CD4-positive, alpha-beta T cell (primary cell): ENCODE measurements at regions not wholly inside any gene's neighbourhood (a gene's known extent, or its start where the extent isn't known, plus 50 kb on each side); places are given as distances from the start of the nearest gene placed in this dataset.

Source experiments
- ATAC-seq: fragments of 200-7000 bp; cut with Tn5 transposase; one replicate; pipeline ENCODE4 v1.10.0; 2022; ENCODE audit warnings: mild to moderate bottlenecking; ENCODE audit not compliant: poor library complexity
- CTCF ChIA-PET: fragments of 350-600 bp; sonication (Branson Sonifier 250); formaldehyde crosslinking; loops from one replicate; lab custom pipeline; 2021; ENCODE audit warnings: antibody characterized with exemption, inconsistent platforms; lab: Charles Lee
- POLR2A ChIA-PET: fragments of 350-600 bp; sonication (Branson Sonifier 250); formaldehyde crosslinking; loops from one replicate; lab custom pipeline; 2021; ENCODE audit warnings: antibody characterized with exemption, inconsistent platforms; lab: Charles Lee
- DNase-seq, 14 experiments: peaks; one replicate each; pipeline ENCODE4 v3.0.0-alpha.2; 2013 to 2020; ENCODE audit warnings: mixed read lengths in 2 of 14
- H3K27ac ChIP-seq, 2 donors: one replicate each; pipeline versions ENCODE4 v1.5.1 to v1.7.0; 2013; ENCODE audit warnings: low read length in 2 of 2, low read depth in 1 of 2, mild to moderate bottlenecking in 1 of 2
- H3K27me3 ChIP-seq, 2 experiments: 1 replicate in 1 of 2; 2 replicates in 1 of 2; pipeline versions ENCODE4 v1.6.1 to v1.7.0; 2013; ENCODE audit warnings: low read length in 2 of 2, control low read depth in 1 of 2, mild to moderate bottlenecking in 1 of 2, moderate library complexity in 1 of 2; ENCODE audit not compliant: insufficient read depth in 2 of 2, control insufficient read depth in 1 of 2
- H3K36me3 ChIP-seq: one replicate; pipeline ENCODE4 v1.6.1; 2013; ENCODE audit warnings: low read length, control low read depth; ENCODE audit not compliant: insufficient read depth
- H3K4me1 ChIP-seq: one replicate; pipeline ENCODE4 v1.6.1; 2013; ENCODE audit warnings: low read length, control low read depth; ENCODE audit not compliant: insufficient read depth
- H3K4me3 ChIP-seq: one replicate; pipeline ENCODE4 v1.5.1; 2013; ENCODE audit warnings: mild to moderate bottlenecking, low read length, moderate library complexity
- H3K9me3 ChIP-seq, 2 experiments: 1 replicate in 1 of 2; 2 replicates in 1 of 2; pipeline versions ENCODE4 v1.6.1 to v1.7.0; 2013; ENCODE audit warnings: low read length in 2 of 2, mild to moderate bottlenecking in 2 of 2, control low read depth in 1 of 2, moderate library complexity in 1 of 2; ENCODE audit not compliant: control insufficient read depth in 1 of 2, insufficient read depth in 1 of 2
- H3K27ac Mint-ChIP-seq: one replicate; pipeline ENCODE4 v1.8.0; 2020; ENCODE audit warnings: mixed read lengths
- H3K27me3 Mint-ChIP-seq: one replicate; pipeline ENCODE4 v1.8.0; 2021; ENCODE audit warnings: mixed read lengths
- H3K36me3 Mint-ChIP-seq: one replicate; pipeline ENCODE4 v1.8.0; 2021; ENCODE audit warnings: low read depth, mixed read lengths
- H3K4me1 Mint-ChIP-seq: one replicate; pipeline ENCODE4 v1.8.0; 2021; ENCODE audit warnings: low read depth, mixed read lengths
- H3K4me3 Mint-ChIP-seq: one replicate; pipeline ENCODE4 v1.8.0; 2020; ENCODE audit warnings: mild to moderate bottlenecking, mixed read lengths
- H3K9me3 Mint-ChIP-seq: one replicate; pipeline ENCODE4 v1.8.0; 2020; ENCODE audit warnings: mixed read lengths
- intact Hi-C, 2 experiments: fragments of 100-400 bp; cut with DNase I in 1 of 2; cut with micrococcal nuclease in 1 of 2; formaldehyde crosslinking; loops; one replicate each; pipeline versions ENCODE4 v1.15.1 to v1.9.0; 2023 to 2025; cut with DNase I, micrococcal nuclease
- TF ChIP-seq, protein P1 (sequence below): fragments of 200-600 bp; IDR thresholded peaks from one replicate; pipeline ENCODE4 v1.8.0; 2022; ENCODE audit warnings: antibody characterized with exemption, mild to moderate bottlenecking

GRCh38 chr5:86970361-86970760, 297.3 kb upstream of the RASA1 start:
- H3K27ac ChIP-seq = no peak overlapping the region
- H3K27ac Mint-ChIP-seq = no peak overlapping the region
- no peak for DNase-seq
- no peak overlapping the region for H3K4me3 ChIP-seq
- peaks cover 2% of the 10 kb centered on the region for H3K4me1 ChIP-seq
- H3K9me3 ChIP-seq = no peaks in the 10 kb centered on the region
- no peak overlapping the region for H3K4me3 Mint-ChIP-seq
- H3K9me3 Mint-ChIP-seq = no peaks in the 10 kb centered on the region
- TF ChIP-seq, protein P1, sequence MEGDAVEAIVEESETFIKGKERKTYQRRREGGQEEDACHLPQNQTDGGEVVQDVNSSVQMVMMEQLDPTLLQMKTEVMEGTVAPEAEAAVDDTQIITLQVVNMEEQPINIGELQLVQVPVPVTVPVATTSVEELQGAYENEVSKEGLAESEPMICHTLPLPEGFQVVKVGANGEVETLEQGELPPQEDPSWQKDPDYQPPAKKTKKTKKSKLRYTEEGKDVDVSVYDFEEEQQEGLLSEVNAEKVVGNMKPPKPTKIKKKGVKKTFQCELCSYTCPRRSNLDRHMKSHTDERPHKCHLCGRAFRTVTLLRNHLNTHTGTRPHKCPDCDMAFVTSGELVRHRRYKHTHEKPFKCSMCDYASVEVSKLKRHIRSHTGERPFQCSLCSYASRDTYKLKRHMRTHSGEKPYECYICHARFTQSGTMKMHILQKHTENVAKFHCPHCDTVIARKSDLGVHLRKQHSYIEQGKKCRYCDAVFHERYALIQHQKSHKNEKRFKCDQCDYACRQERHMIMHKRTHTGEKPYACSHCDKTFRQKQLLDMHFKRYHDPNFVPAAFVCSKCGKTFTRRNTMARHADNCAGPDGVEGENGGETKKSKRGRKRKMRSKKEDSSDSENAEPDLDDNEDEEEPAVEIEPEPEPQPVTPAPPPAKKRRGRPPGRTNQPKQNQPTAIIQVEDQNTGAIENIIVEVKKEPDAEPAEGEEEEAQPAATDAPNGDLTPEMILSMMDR = no peak
- peaks cover 11% of the 10 kb centered on the region for H3K27me3 Mint-ChIP-seq
- ATAC-seq = no peak
- ChIA-PET POLR2A (no interaction called here), CTCF (interaction anchor here (1.6 kb wide), 1 partner anchor 430 kb away, joined by 4 read pairs; no protein-coding TSS in a partner anchor)
- no peaks in the 10 kb centered on the region for H3K27me3 ChIP-seq
- H3K4me1 Mint-ChIP-seq = peaks cover 4% of the 10 kb centered on the region
- H3K36me3 ChIP-seq = no peaks in the 10 kb centered on the region
- intact Hi-C loops = no loop called here
- H3K36me3 Mint-ChIP-seq = no peaks in the 10 kb centered on the region

GRCh38 chr5:86971034-86971571, 296.6 kb upstream of the RASA1 start:
- intact Hi-C loops = no loop called here
- Histone ChIP-seq H3K27me3 (no peaks in the 10 kb centered on the region), H3K4me3 (no peak overlapping the region), H3K4me1 (peaks cover 2% of the 10 kb centered on the region), H3K9me3 (no peaks in the 10 kb centered on the region), H3K36me3 (no peaks in the 10 kb centered on the region), H3K27ac (no peak overlapping the region)
- Mint-ChIP-seq H3K4me1 (peaks cover 4% of the 10 kb centered on the region), H3K36me3 (no peaks in the 10 kb centered on the region), H3K4me3 (no peak overlapping the region), H3K9me3 (no peaks in the 10 kb centered on the region), H3K27ac (no peak overlapping the region), H3K27me3 (peaks cover 17% of the 10 kb centered on the region)
- POLR2A ChIA-PET = no interaction called here
- ATAC-seq (no peak), DNase-seq (peak in 4 of 14 experiments; percentile 2 to 38 (median 26))
- TF ChIP-seq, protein P1 = peak; percentile 8
- CTCF ChIA-PET = interaction anchor here (1.6 kb wide), 1 partner anchor 429 kb away, joined by 4 read pairs; no protein-coding TSS in a partner anchor

DNA sequence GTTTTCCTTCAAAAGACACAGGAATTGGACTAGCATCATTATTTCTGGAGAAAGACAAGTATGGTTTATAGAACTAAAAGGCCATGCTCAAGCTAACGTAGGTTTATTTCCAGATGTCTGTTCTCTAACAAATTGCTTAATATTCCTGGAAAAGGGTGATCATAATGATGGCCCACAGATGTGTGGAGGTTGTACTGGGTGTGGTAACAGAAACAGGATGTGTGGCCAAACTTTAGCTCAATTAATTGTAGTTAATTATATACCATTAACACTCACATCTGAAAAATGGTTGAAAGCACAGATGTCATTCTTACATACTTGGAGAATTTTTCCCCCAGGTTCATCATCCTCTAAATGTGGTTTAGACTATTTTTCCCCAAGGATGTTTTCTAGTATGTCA, 292.7 kb upstream of the RASA1 start:
- ChIA-PET POLR2A (no interaction called here), CTCF (no interaction called here)
- Histone ChIP-seq H3K27ac (no peak overlapping the region), H3K36me3 (no peaks in the 10 kb centered on the region), H3K4me3 (no peak overlapping the region), H3K4me1 (no peaks in the 10 kb centered on the region), H3K9me3 (no peaks in the 10 kb centered on the region), H3K27me3 (no peaks in the 10 kb centered on the region)
- no peaks in the 10 kb centered on the region for H3K4me1 Mint-ChIP-seq
- no peak for ATAC-seq
- TF ChIP-seq, protein P1 = no peak
- peaks cover 34% of the 10 kb centered on the region for H3K27me3 Mint-ChIP-seq
- intact Hi-C loops = no loop called here
- H3K27ac Mint-ChIP-seq = no peak overlapping the region
- DNase-seq = no peak
- H3K9me3 Mint-ChIP-seq = no peaks in the 10 kb centered on the region
- H3K36me3 Mint-ChIP-seq = no peaks in the 10 kb centered on the region
- no peak overlapping the region for H3K4me3 Mint-ChIP-seq
